Astrocyte of the cerebellum (primary cell): ENCODE measurements at regions not wholly inside any gene's neighbourhood (a gene's known extent, or its start where the extent isn't known, plus 50 kb on each side); places are given as distances from the start of the nearest gene placed in this dataset.
"Not testable (repeated sequence)": the region's sequence is repeated elsewhere in the genome, so short reads cannot be mapped to it uniquely, and the experiment has no call there.

Experiments used
- DNase-seq: peaks from one replicate; pipeline ENCODE4 v3.0.0-alpha.2; 2011; ENCODE audit warnings: low read depth
- H3K4me3 ChIP-seq: 2 replicates; pipeline ENCODE4 v1.5.1; 2011; ENCODE audit warnings: mild to moderate bottlenecking, low read depth, low read length, moderate library complexity
- CTCF ChIP-seq: IDR thresholded peaks from 2 replicates; pipeline ENCODE4 v1.5.1; 2012; ENCODE audit warnings: low read length, low read depth, moderate library complexity, mild to moderate bottlenecking; ENCODE audit errors: missing control alignments
- in situ Hi-C: cut with HindIII; loops from 2 replicates; pipeline ENCODE4 v1.10.0; 2017; ENCODE audit warnings: low sequenced_read_pairs

- no peak for TF ChIP-seq CTCF
- in situ Hi-C loops: no loop called here
- no peak overlapping the region for H3K4me3 ChIP-seq
Observed at GRCh38 chr1:38185913-38186312, 139.3 kb upstream of the POU3F1 start.

GRCh38 chr1:38183747-38184146 is 137.2 kb upstream of the POU3F1 start:
- DNase-seq: no peak
- H3K4me3 ChIP-seq: no peak overlapping the region
- in situ Hi-C loops: no loop called here
- TF ChIP-seq CTCF: no peak

More at GRCh38 chr1:38185913-38186312, 139.3 kb upstream of the POU3F1 start:
- no peak for DNase-seq

GRCh38 chr1:38183096-38183495 is 136.5 kb upstream of the POU3F1 start:
- no peak for TF ChIP-seq CTCF
- H3K4me3 ChIP-seq: no peak overlapping the region
- in situ Hi-C loops: no loop called here
- no peak for DNase-seq

GRCh38 chr1:38180388-38180787 is 133.8 kb upstream of the POU3F1 start:
- DNase-seq, in situ Hi-C loops, H3K4me3 ChIP-seq: not testable (repeated sequence)

- in situ Hi-C loops: no loop called here
- no peak for TF ChIP-seq CTCF
- no peak overlapping the region for H3K4me3 ChIP-seq
- no peak for DNase-seq
Observed at GRCh38 chr1:38179483-38179882, 132.9 kb upstream of the POU3F1 start.

GRCh38 chr1:38178216-38178615 is 131.6 kb upstream of the POU3F1 start:
- no peak for DNase-seq
- TF ChIP-seq CTCF: no peak
- H3K4me3 ChIP-seq: no peak overlapping the region
- in situ Hi-C loops: no loop called here

- DNase-seq: no peak
- no peak for TF ChIP-seq CTCF
- H3K4me3 ChIP-seq: no peak overlapping the region
- in situ Hi-C loops: no loop called here
Observed at GRCh38 chr1:38175121-38175520, 128.5 kb upstream of the POU3F1 start.
